ENCODE measurements at regions not wholly inside any gene's neighbourhood (a gene's known extent, or its start where the extent isn't known, plus 50 kb on each side); places are given as distances from the start of the nearest gene placed in this dataset.

GRCh38 chr9:87118594-87118993 lies 171.3 kb upstream of the GAS1 start:
- ATAC-seq: no peak
- DNase-seq: no peak

GRCh38 chr9:87119328-87119881 lies 172.1 kb upstream of the GAS1 start:
- ATAC-seq (no peak), DNase-seq (no peak)

GRCh38 chr9:87120610-87121009 lies 173.3 kb upstream of the GAS1 start:
- no peak for DNase-seq
- no peak for ATAC-seq

GRCh38 chr9:87122947-87123685 lies 175.8 kb upstream of the GAS1 start:
- no peak for DNase-seq
- ATAC-seq: peak; percentile 88

- DNase-seq (no peak), ATAC-seq (no peak)
These were observed 176.5 kb upstream of the GAS1 start for GRCh38 chr9:87123830-87124229.

GRCh38 chr9:87125819-87126218 lies 178.5 kb upstream of the GAS1 start:
- ATAC-seq: no peak
- DNase-seq: no peak

GRCh38 chr9:87127543-87127942 lies 180.2 kb upstream of the GAS1 start:
- no peak for ATAC-seq
- no peak for DNase-seq

GRCh38 chr9:87127978-87128614 lies 180.8 kb upstream of the GAS1 start:
- no peak for ATAC-seq
- DNase-seq: no peak

GRCh38 chr9:87128844-87129493 lies 181.7 kb upstream of the GAS1 start:
- no peak for ATAC-seq
- DNase-seq: no peak

GRCh38 chr9:87135074-87135473 lies 187.8 kb upstream of the GAS1 start:
- ATAC-seq (no peak), DNase-seq (no peak)

GRCh38 chr9:87137718-87138117 lies 190.4 kb upstream of the GAS1 start:
- no peak for ATAC-seq
- no peak for DNase-seq

- ATAC-seq (no peak), DNase-seq (no peak)
These were observed 191.1 kb upstream of the GAS1 start for GRCh38 chr9:87138128-87139040.

GRCh38 chr9:87139099-87139730 lies 191.9 kb upstream of the GAS1 start:
- no peak for ATAC-seq
- DNase-seq: no peak

- ATAC-seq: no peak
- DNase-seq: no peak
These were observed 192.8 kb upstream of the GAS1 start for GRCh38 chr9:87140142-87140541.

GRCh38 chr9:87140605-87141109 lies 193.4 kb upstream of the GAS1 start:
- ATAC-seq (no peak), DNase-seq (no peak)

GRCh38 chr9:87141124-87141523 lies 193.8 kb upstream of the GAS1 start:
- DNase-seq (no peak), ATAC-seq (no peak)

GRCh38 chr9:87146933-87147332 lies 199.6 kb upstream of the GAS1 start:
- no peak for ATAC-seq
- no peak for DNase-seq

GRCh38 chr9:87147839-87148238 lies 200.5 kb upstream of the GAS1 start:
- ATAC-seq (no peak), DNase-seq (no peak)

GRCh38 chr9:87148331-87149104 lies 201.2 kb upstream of the GAS1 start:
- ATAC-seq: no peak
- DNase-seq: no peak

- ATAC-seq: no peak
These were observed 202.5 kb upstream of the GAS1 start for GRCh38 chr9:87149799-87150198.

GRCh38 chr9:87152256-87152655 lies 204.9 kb upstream of the GAS1 start:
- no peak for ATAC-seq
- DNase-seq: no peak

More at GRCh38 chr9:87149799-87150198, 202.5 kb upstream of the GAS1 start:
- DNase-seq: no peak

Measured in stimulated activated naive CD8-positive, alpha-beta T cell treated with anti-CD3 and anti-CD28 coated beads, Interleukin-15, Interleukin-2, amounts not matched to agents 100 U/mL and 50 U/mL, for 24 hours (primary cell).